B cell (primary cell): ENCODE measurements at regions not wholly inside any gene's neighbourhood (a gene's known extent, or its start where the extent isn't known, plus 50 kb on each side); places are given as distances from the start of the nearest gene placed in this dataset.

Experiments used
- ATAC-seq: fragments of 200-7000 bp; cut with Tn5 transposase; one replicate; pipeline ENCODE4 v1.10.0; 2021; ENCODE audit warnings: low read depth, mild to moderate bottlenecking, moderate number of reproducible peaks, moderate library complexity
- CTCF ChIA-PET: fragments of 350-600 bp; sonication (Branson Sonifier 250); formaldehyde crosslinking; loops from one replicate; lab custom pipeline; 2021; ENCODE audit warnings: antibody characterized with exemption, inconsistent platforms; lab: Charles Lee
- POLR2A ChIA-PET: fragments of 350-600 bp; sonication (Branson Sonifier 250); formaldehyde crosslinking; loops from one replicate; lab custom pipeline; 2021; ENCODE audit warnings: antibody characterized with exemption; lab: Charles Lee
- DNase-seq: peaks from one replicate; pipeline ENCODE4 v3.0.0; 2013
- H2AFZ ChIP-seq: 2 replicates; pipeline ENCODE4 v1.6.1; 2012; ENCODE audit warnings: mild to moderate bottlenecking, low read depth, low read length; ENCODE audit not compliant: insufficient read depth, poor library complexity, severe bottlenecking
- H3K27ac ChIP-seq, 2 donors: 1 replicate in 1 of 2; 2 replicates in 1 of 2; pipeline ENCODE4 v1.5.1; 2012 to 2013; ENCODE audit warnings: low read length in 2 of 2, mild to moderate bottlenecking in 2 of 2, moderate library complexity in 1 of 2
- H3K27me3 ChIP-seq, 4 experiments: fragments of 200-600 bp in 1 of 4; sonication (generic) in 1 of 4; replicated peaks in 1 of 4; 1 replicate in 2 of 4; 2 replicates in 2 of 4; pipeline versions ENCODE4 v1.6.1 to v1.7.0; 2013 to 2016; ENCODE audit warnings: low read length in 3 of 4, mild to moderate bottlenecking in 2 of 4, mixed read lengths in 1 of 4, moderate library complexity in 1 of 4; ENCODE audit not compliant: insufficient read depth in 4 of 4, control insufficient read depth in 3 of 4; ENCODE audit errors: control extremely low read depth in 1 of 4
- H3K36me3 ChIP-seq, 2 experiments: replicated peaks in 1 of 2; 1 replicate in 1 of 2; 2 replicates in 1 of 2; pipeline versions ENCODE4 v1.6.1 to v1.7.1; 2013; ENCODE audit warnings: low read length in 1 of 2; ENCODE audit not compliant: insufficient read depth in 2 of 2, control insufficient read depth in 1 of 2; ENCODE audit errors: control extremely low read depth in 1 of 2, extremely low read depth in 1 of 2
- H3K4me1 ChIP-seq, 2 donors: fragments of 200-600 bp in 1 of 2; sonication (generic) in 1 of 2; 1 replicate in 1 of 2; 2 replicates in 1 of 2; pipeline versions ENCODE4 v1.5.1 to v1.6.1; 2013 to 2017; ENCODE audit warnings: low read length in 2 of 2; ENCODE audit not compliant: control insufficient read depth in 2 of 2, insufficient read depth in 2 of 2
- H3K4me2 ChIP-seq: replicated peaks from 2 replicates; pipeline ENCODE3; 2012; ENCODE audit warnings: mild to moderate bottlenecking, low read depth, low read length; ENCODE audit not compliant: poor library complexity, severe bottlenecking
- H3K4me3 ChIP-seq, 5 experiments: fragments of 200-600 bp in 1 of 5; sonication (generic) in 1 of 5; 1 replicate in 3 of 5; 2 replicates in 2 of 5; pipeline versions ENCODE4 v1.5.1 to v1.7.0; 2011 to 2016; ENCODE audit warnings: low read length in 4 of 5, mild to moderate bottlenecking in 4 of 5, low read depth in 2 of 5, control low read depth in 1 of 5, moderate library complexity in 1 of 5; ENCODE audit not compliant: insufficient read depth in 1 of 5; ENCODE audit errors: control extremely low read depth in 1 of 5, extremely low read depth in 1 of 5
- H3K79me2 ChIP-seq: fragments of 200-600 bp; sonication (generic); one replicate; pipeline ENCODE4 v1.6.0; 2016; ENCODE audit warnings: low read length; ENCODE audit not compliant: control insufficient read depth, insufficient read depth
- H3K9ac ChIP-seq: fragments of 200-600 bp; sonication (generic); 2 replicates; pipeline ENCODE4 v1.6.1; 2017; ENCODE audit warnings: mild to moderate bottlenecking, low read length, moderate library complexity
- H3K9me3 ChIP-seq, 3 donors: one replicate each; pipeline versions ENCODE4 v1.6.1 to v1.7.1; 2013; ENCODE audit warnings: low read length in 2 of 3; ENCODE audit not compliant: control insufficient read depth in 2 of 3, insufficient read depth in 1 of 3; ENCODE audit errors: control extremely low read depth in 1 of 3
- H4K20me1 ChIP-seq: 2 replicates; pipeline ENCODE4 v1.6.0; 2012; ENCODE audit warnings: mild to moderate bottlenecking, low read length; ENCODE audit not compliant: insufficient read depth, control insufficient read depth, poor library complexity, severe bottlenecking
- H3K27ac Mint-ChIP-seq: one replicate; pipeline ENCODE4 v1.8.0; 2021; ENCODE audit warnings: mixed read lengths
- H3K27me3 Mint-ChIP-seq: one replicate; pipeline ENCODE4 v1.8.0; 2021; ENCODE audit warnings: mixed read lengths
- H3K4me1 Mint-ChIP-seq: one replicate; pipeline ENCODE4 v1.8.0; 2021; ENCODE audit warnings: mixed read lengths
- H3K4me3 Mint-ChIP-seq: one replicate; pipeline ENCODE4 v1.8.0; 2021; ENCODE audit warnings: mixed read lengths
- H3K9me3 Mint-ChIP-seq: one replicate; pipeline ENCODE4 v1.8.0; 2022; ENCODE audit warnings: mixed read lengths; ENCODE audit not compliant: insufficient read depth
- CTCF ChIP-seq: fragments of 200-600 bp; IDR thresholded peaks from one replicate; pipeline ENCODE4 v1.8.0; 2022; ENCODE audit warnings: antibody characterized with exemption, mild to moderate bottlenecking
- EZH2 ChIP-seq: IDR thresholded peaks from 2 replicates; pipeline ENCODE4 v1.6.1; 2012; ENCODE audit warnings: borderline replicate concordance, low read depth, mild to moderate bottlenecking, moderate library complexity, low read length; ENCODE audit not compliant: insufficient read depth, poor library complexity, severe bottlenecking
- WGBS: methylation state at CpG from one replicate; pipeline ENCODE4 v1.1.5; 2013; ENCODE audit warnings: missing lambda C conversion rate; ENCODE audit not compliant: insufficient coverage; 5-methylcytosine and 5-hydroxymethylcytosine counted together
- intact Hi-C: fragments of 100-400 bp; cut with micrococcal nuclease; formaldehyde crosslinking; loops from one replicate; pipeline ENCODE4 v1.10.0; 2022

- Histone ChIP-seq H3K4me1 (no peaks in the 10 kb centered on the region), H3K4me2 (no peak overlapping the region), H2AFZ (no peak overlapping the region), H3K9ac (no peak overlapping the region), H3K36me3 (no peaks in the 10 kb centered on the region), H3K4me3 (no peak overlapping the region), H3K27me3 (no peaks in the 10 kb centered on the region), H3K79me2 (no peaks in the 10 kb centered on the region), H3K9me3 (no peaks in the 10 kb centered on the region), H4K20me1 (no peaks in the 10 kb centered on the region), H3K27ac (no peak overlapping the region)
- ChIA-PET POLR2A (no interaction called here), CTCF (no interaction called here)
- no peaks in the 10 kb centered on the region for H3K27me3 Mint-ChIP-seq
- no peak for ATAC-seq
- intact Hi-C loops = no loop called here
- no peak overlapping the region for H3K4me3 Mint-ChIP-seq
- WGBS = 29% methylated on average over 1 of the region's 13 CpGs
- H3K4me1 Mint-ChIP-seq = no peaks in the 10 kb centered on the region
- H3K27ac Mint-ChIP-seq = no peak overlapping the region
- TF ChIP-seq EZH2 (no peak), CTCF (no peak)
- no peak for DNase-seq
- no peaks in the 10 kb centered on the region for H3K9me3 Mint-ChIP-seq
Observed at GRCh38 chrX:10833299-10834169, 213.1 kb upstream of the MID1 start.

- no peak overlapping the region for H3K4me3 Mint-ChIP-seq
- ChIA-PET CTCF (interaction anchor here (0.7 kb wide), 1 partner anchor 118 kb away, joined by 4 read pairs; no protein-coding TSS in a partner anchor), POLR2A (no interaction called here)
- Histone ChIP-seq H3K9ac (no peak overlapping the region), H3K27ac (no peak overlapping the region), H3K36me3 (no peaks in the 10 kb centered on the region), H3K4me2 (no peak overlapping the region), H3K4me1 (no peaks in the 10 kb centered on the region), H2AFZ (no peak overlapping the region), H4K20me1 (no peaks in the 10 kb centered on the region), H3K4me3 (no peak overlapping the region), H3K27me3 (no peaks in the 10 kb centered on the region), H3K79me2 (no peaks in the 10 kb centered on the region), H3K9me3 (no peaks in the 10 kb centered on the region)
- H3K27me3 Mint-ChIP-seq = no peaks in the 10 kb centered on the region
- ATAC-seq (no peak), DNase-seq (no peak)
- no peak overlapping the region for H3K27ac Mint-ChIP-seq
- H3K4me1 Mint-ChIP-seq = no peaks in the 10 kb centered on the region
- 60% methylated on average over 1 of the region's 4 CpGs for WGBS
- intact Hi-C loops = no loop called here
- no peaks in the 10 kb centered on the region for H3K9me3 Mint-ChIP-seq
- no peak for TF ChIP-seq EZH2
- no peak for TF ChIP-seq CTCF
Observed at GRCh38 chrX:10841579-10841978, 221.2 kb upstream of the MID1 start.
